Cardiac muscle cell (in vitro differentiated cells and primary cell): ENCODE measurements at regions not wholly inside any gene's neighbourhood (a gene's known extent, or its start where the extent isn't known, plus 50 kb on each side); places are given as distances from the start of the nearest gene placed in this dataset.

Source experiments
- DNase-seq, 2 donors: peaks; one replicate each; pipeline versions ENCODE4 v3.0.0 to v3.0.0-alpha.2; 2010 to 2017; ENCODE audit warnings: low read depth in 1 of 2, low spot score in 1 of 2
- H3K27ac ChIP-seq: fragments of 200-600 bp; sonication (generic); 2 replicates; pipeline ENCODE4 v1.5.1; 2016
- H3K27me3 ChIP-seq: fragments of 200-600 bp; sonication (generic); 2 replicates; pipeline ENCODE4 v1.6.0; 2016; ENCODE audit warnings: control low read depth
- H3K36me3 ChIP-seq: fragments of 200-600 bp; sonication (generic); 2 replicates; pipeline ENCODE4 v1.5.1; 2016; ENCODE audit warnings: control low read depth
- H3K4me1 ChIP-seq: fragments of 200-600 bp; sonication (generic); 2 replicates; pipeline ENCODE4 v1.8.1; 2017; ENCODE audit warnings: low read depth, mild to moderate bottlenecking, mixed run types
- H3K4me3 ChIP-seq: fragments of 200-600 bp; sonication (generic); 2 replicates; pipeline ENCODE4 v1.5.1; 2016; ENCODE audit warnings: mild to moderate bottlenecking
- H3K9me3 ChIP-seq: fragments of 200-600 bp; sonication (generic); 2 replicates; pipeline ENCODE4 v1.5.1; 2017; ENCODE audit warnings: low read depth, mild to moderate bottlenecking, control low read depth
- CTCF ChIP-seq: IDR thresholded peaks from 2 replicates; pipeline ENCODE4 v1.5.1; 2012; ENCODE audit warnings: low read depth, mild to moderate bottlenecking, low read length

- Histone ChIP-seq H3K4me3 (no peak overlapping the region), H3K4me1 (no peaks in the 10 kb centered on the region), H3K27ac (no peak overlapping the region), H3K36me3 (no peaks in the 10 kb centered on the region), H3K27me3 (no peaks in the 10 kb centered on the region), H3K9me3 (no peaks in the 10 kb centered on the region)
- TF ChIP-seq CTCF, result no peak
- DNase-seq, result no peak
Measured at GRCh38 chr2:53289309-53290006, 478.1 kb upstream of the CHAC2 start.

GRCh38 chr2:53286345-53286744 lies 481.3 kb upstream of the CHAC2 start:
- H3K27me3 ChIP-seq, result no peaks in the 10 kb centered on the region
- H3K36me3 ChIP-seq, result no peaks in the 10 kb centered on the region
- TF ChIP-seq CTCF, result no peak
- no peak overlapping the region for H3K27ac ChIP-seq
- H3K4me1 ChIP-seq, result peaks cover 8% of the 10 kb centered on the region
- H3K4me3 ChIP-seq, result no peak overlapping the region
- no peaks in the 10 kb centered on the region for H3K9me3 ChIP-seq
- no peak for DNase-seq

GRCh38 chr2:53275743-53276142 lies 491.9 kb upstream of the CHAC2 start:
- Histone ChIP-seq H3K27ac (no peak overlapping the region), H3K36me3 (no peaks in the 10 kb centered on the region), H3K9me3 (no peaks in the 10 kb centered on the region), H3K4me1 (no peaks in the 10 kb centered on the region), H3K4me3 (no peak overlapping the region), H3K27me3 (no peaks in the 10 kb centered on the region)
- no peak for TF ChIP-seq CTCF
- no peak for DNase-seq

- Histone ChIP-seq H3K27me3 (no peaks in the 10 kb centered on the region), H3K9me3 (no peaks in the 10 kb centered on the region), H3K27ac (no peak overlapping the region), H3K4me1 (no peaks in the 10 kb centered on the region), H3K4me3 (no peak overlapping the region), H3K36me3 (no peaks in the 10 kb centered on the region)
- no peak for DNase-seq
- no peak for TF ChIP-seq CTCF
Measured at GRCh38 chr2:53268626-53269025, 499.0 kb upstream of the CHAC2 start.

GRCh38 chr2:53268086-53268485 lies 499.5 kb upstream of the CHAC2 start:
- Histone ChIP-seq H3K9me3 (no peaks in the 10 kb centered on the region), H3K36me3 (no peaks in the 10 kb centered on the region), H3K27ac (no peak overlapping the region), H3K4me3 (no peak overlapping the region), H3K4me1 (no peaks in the 10 kb centered on the region), H3K27me3 (no peaks in the 10 kb centered on the region)
- no peak for DNase-seq
- TF ChIP-seq CTCF, result no peak
